Right renal cortex interstitium (tissue), 3 donors: ENCODE measurements at regions not wholly inside any gene's neighbourhood (a gene's known extent, or its start where the extent isn't known, plus 50 kb on each side); places are given as distances from the start of the nearest gene placed in this dataset.
"Not testable (repeated sequence)": the region's sequence is repeated elsewhere in the genome, so short reads cannot be mapped to it uniquely, and the experiment has no call there.

ENCODE experiments used
- DNase-seq, 3 donors: peaks; one replicate each; pipeline ENCODE4 v3.0.0-alpha.2; 2013; ENCODE audit warnings: low read depth in 3 of 3, low spot score in 2 of 3

DNA sequence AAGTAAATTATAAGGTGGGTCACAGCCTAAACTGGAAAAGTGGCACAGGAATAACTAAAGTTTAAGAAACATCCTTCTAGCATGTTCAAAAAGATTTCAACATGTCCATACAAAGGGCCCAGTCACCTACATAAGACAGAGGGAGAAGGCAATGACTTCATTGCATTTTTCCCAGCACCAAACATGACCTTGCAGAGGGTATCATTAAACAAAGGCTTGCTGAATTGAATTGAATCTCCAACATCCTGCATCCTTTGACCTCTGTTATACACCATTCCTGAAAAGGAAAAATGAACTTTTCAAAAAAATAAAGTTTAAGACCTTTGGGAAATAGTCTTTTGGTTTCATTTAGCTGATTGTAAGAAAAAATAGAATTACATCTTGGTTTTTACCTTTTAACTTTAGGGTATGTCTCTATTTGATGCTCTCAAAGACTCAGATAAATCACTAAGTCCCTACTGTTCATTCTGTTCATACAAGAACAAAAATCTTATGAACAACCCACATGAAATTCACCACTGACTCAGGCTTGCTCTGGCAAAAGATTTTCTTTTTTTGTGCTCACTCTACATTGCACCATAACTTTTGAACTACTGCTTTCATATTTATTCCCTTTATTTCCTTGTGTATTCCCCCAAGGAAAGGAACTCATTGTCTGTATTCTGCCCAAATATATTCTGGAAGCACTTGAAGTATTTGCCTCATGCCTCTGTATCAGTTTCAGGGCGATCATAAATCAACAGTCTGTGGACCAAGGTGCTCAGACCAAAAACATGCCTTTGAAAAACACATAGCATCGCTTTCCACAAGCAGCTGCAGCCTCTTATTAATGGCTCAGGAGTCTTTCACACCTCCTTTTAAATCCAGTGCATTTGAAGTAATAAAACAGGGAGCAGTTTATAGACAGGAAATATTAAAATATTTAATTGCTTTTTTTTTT lies 121.7 kb downstream of the DUSP6 start:
- peak in 1 of 3 donors; percentile 31 for DNase-seq

DNA sequence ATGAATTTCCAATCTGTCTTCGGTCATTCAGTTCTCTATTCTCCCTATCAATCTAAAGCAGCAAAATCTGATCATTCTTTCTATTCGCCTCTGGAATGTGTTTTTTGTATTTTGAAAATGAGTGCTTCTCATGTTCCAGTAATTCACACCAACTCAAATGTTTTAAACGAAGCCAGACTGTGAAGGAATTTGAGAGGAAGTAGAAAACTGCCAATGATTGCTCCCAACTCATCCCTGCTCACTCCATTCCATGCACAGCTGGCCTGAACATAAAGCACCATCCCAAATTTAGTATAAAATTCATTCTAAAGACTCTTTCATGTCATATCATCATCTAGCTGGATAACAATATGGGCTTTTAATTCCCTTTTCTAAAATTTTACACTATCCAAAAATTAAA lies 123.8 kb downstream of the DUSP6 start:
- no peak for DNase-seq

DNA sequence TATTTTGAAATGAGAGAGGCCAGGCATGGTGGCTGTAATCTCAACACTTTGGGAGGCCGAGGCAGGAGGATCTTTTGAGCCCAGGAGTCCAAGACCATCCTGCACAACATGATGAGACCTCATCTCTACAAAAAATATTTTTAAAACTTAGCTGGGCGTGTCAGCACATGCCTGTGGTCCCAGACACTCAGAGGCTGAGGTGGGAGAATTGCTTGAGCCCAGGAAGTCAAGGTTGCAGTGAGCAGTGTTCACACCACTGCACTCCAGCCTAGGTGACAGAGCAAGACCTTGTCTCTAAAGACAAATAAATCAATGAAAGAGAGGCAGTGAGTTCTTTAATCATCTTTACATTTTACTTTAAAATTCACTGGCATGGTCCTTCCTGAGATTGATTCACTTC lies 124.5 kb downstream of the DUSP6 start:
- no peak for DNase-seq

DNA sequence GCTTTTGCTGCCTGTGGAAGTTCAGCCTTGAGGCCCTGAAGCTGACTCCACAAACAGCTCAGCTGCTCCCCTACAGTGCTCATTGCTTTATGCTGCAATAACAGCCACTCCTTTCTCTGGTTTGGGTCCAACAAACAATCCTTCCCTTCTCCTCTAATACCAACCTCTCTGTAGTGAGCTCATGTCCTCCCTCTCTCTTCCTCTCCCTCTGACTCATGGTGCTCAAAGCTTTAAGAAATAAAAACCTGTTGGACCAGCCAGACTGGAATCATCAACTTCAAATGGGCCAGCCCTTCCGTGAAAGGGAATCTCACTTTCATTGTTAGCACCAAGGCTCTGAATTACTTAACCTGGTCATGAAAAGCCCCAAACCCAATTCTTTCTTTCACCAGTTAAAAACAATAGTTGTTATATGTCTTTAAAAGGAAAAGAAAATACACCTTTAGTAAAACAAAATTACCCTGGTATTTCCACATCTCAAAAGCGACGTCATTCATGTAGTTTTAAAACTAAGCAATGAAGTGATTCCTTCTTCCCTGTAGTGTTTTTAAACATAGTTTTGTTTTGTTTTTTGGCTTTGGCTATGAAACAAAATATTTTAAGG lies 126.4 kb downstream of the DUSP6 start:
- peak; percentile 34 to 55 (median 40) for DNase-seq

- DNase-seq: no peak
Observed at GRCh38 chr12:89225401-89225800, 126.9 kb downstream of the DUSP6 start.

DNA sequence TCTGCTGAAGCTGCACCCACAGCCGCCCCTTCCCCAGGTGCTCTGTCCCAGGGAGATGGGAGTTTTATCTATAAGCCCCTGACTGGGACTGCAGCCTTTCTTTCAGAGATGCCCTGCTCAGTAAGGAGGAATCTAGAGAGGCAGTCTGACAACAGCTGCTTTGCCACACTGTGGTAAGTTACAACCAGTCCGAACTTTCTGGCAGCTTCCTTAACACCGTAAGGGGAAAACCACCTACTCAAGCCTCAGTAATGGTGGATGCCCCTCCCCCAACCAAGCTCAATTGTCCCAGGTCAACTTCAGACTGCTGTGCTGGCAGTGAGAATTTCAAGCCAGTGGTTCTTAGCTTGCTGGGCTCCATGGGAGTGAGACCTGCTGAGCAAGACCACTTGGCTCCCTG lies 129.7 kb downstream of the DUSP6 start:
- DNase-seq: not testable (repeated sequence)

GRCh38 chr12:89217472-89217871 lies 134.8 kb downstream of the DUSP6 start:
- DNase-seq: no peak

GRCh38 chr12:89216211-89216952 lies 135.9 kb downstream of the DUSP6 start:
- DNase-seq: no peak

GRCh38 chr12:89215196-89215595 lies 137.1 kb downstream of the DUSP6 start:
- no peak for DNase-seq

DNA sequence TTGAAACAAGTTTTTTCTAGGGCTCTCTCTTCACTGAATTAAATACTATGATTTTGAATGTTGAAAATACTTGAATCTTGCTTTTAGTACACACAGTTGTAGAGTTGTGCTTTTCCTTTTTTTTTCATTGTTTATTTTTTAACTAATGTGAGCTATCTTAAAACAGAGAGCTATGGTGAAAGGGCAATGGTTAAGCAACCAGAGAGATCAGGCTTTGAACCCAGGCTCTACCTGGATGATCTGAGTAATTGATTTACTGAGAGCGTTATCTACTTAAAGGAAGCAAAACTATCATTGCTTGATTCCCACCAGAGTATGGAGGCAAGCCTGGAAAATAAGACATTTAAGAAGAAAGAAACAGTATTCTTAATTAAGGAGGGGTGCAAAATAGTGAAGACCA lies 138.6 kb downstream of the DUSP6 start:
- DNase-seq: no peak

GRCh38 chr12:89213139-89213538 lies 139.2 kb downstream of the DUSP6 start:
- DNase-seq: no peak

DNA sequence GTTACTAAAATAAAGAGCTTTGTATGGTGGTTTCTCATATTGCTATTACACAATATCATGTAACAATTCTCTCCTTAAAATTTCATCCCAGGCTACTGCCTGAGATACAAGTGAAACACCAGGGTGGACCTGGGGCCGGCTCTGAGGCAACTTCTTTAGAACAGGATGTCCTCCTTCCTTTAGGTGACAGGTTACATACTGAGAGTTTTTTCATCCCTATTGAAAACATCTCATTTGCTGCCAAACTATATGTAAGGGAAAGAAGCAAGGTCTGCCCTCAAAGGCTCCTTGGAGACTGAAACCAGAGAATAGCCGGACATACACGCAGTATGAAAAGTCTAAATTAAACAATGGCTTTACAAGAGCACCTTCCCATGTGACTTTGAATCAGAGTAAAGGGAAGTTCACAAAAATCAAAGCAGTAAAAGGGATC lies 139.9 kb downstream of the DUSP6 start:
- no peak for DNase-seq

DNA sequence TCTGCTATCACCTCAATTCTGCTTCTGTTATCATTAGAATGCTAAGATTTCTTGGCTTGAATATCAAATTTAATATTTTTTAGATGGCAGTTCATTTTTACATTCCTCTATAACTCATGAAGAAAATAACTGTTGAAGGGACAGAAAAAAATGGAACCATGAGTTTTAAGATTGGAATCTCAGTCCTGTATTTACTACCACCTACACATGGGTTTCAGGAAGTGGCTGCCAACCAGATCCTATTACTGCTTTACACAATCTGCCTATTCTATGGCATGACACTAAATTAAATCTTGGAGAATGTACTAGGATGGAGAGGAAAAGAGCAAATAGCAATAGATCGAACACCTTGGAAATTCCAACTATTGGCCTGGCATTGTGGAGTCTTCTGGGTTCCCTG lies 140.8 kb downstream of the DUSP6 start:
- no peak for DNase-seq

GRCh38 chr12:89210277-89210676 lies 142.0 kb downstream of the DUSP6 start:
- DNase-seq: no peak

DNA sequence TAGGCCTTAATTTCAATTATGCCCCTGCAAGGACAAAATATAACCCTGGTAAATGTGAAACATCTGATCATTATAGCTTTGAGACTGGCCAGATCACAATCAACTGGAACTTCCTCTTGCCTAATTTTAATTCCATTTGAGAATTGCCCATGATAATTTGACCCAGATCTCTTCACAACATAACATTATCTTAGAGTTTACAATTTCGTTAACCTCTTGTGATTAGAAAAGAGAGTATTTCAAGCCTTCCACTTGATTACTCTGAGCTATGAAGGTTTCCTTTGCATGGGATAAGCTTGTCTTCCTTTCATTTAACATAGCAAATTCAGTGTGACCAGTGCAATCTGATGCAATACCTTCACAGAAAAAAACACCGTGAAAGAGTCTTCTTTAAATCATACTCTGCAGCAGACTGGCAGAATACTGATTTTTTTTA lies 143.6 kb downstream of the DUSP6 start:
- no peak for DNase-seq

GRCh38 chr12:89206390-89206789 lies 145.9 kb downstream of the DUSP6 start:
- no peak for DNase-seq

DNA sequence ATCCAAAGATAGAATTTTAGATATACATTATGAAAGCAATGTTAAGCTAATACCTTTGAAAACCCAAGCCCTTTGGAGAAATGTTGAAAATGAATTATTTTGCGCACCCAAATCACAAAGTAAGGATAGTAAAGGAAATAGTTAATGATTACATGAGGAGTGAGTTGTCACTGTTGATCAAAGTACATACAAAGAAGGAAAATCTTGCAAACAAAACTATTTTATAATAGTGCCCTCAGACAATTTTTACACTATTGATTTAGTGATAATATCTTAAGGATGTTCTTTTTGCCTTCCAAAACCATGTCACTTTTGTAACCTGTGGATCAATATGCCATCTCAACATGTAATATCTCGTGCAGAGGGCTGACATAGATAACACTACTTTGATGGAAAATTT lies 146.8 kb downstream of the DUSP6 start:
- DNase-seq: no peak

GRCh38 chr12:89203144-89203543 lies 149.2 kb downstream of the DUSP6 start:
- DNase-seq: no peak

DNA sequence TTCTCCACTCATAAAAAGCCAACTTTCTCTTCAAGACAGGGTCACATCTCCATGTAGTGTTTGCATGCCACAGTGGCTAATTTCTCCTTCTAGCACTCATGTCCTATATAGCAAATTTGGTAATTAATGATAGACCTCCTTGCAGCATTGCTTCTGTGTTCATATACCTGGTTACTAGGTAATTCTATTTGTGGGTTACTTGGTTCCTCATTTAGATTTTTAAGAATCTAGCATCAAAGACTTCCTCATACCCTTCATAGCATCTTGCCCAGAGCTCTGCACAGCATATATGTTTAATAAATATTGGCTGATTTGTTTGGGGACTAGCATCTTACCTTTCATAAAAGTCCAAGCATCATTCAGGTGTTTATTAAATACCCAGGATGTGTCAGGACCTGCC lies 152.1 kb downstream of the DUSP6 start:
- no peak for DNase-seq

GRCh38 chr12:89195470-89195869 lies 156.8 kb downstream of the DUSP6 start:
- no peak for DNase-seq

DNA sequence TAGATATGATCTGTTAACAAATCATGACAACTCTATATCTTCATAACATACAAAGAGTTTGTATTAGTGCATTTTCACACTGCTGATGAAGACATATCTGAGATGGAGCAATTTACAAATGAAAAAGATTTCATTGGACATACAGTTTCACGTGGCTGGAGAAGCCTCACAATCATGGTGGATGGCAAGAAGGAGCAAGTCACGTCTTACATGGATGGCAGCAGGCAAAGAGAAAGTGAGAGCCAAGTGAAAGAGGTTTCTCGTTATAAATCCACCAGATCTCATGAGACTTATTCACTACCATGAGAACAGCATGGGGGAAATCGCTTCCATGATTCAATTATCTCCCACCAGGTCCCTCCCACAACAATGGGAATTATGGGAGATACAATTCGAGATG lies 157.6 kb downstream of the DUSP6 start:
- DNase-seq: no peak
